ENCODE measurements at regions not wholly inside any gene's neighbourhood (a gene's known extent, or its start where the extent isn't known, plus 50 kb on each side); places are given as distances from the start of the nearest gene placed in this dataset.

- intact Hi-C loops (cut with micrococcal nuclease; ENCODE audit: unreplicated experiment), result loop anchor here (5.0 kb wide), 2 partner anchors 831 to 921 kb away; partner anchors contain the start of gene VCAN
- no peaks in the 10 kb centered on the region for H3K4me1 ChIP-seq (ENCODE audit: control insufficient read depth, insufficient read depth, low read length)
- ChIA-PET POLR2A (no interaction called here), CTCF (interaction anchor here (0.7 to 1.0 kb wide), 2 partner anchors 9 to 99 kb away, joined by 4 read pairs; no protein-coding TSS in a partner anchor)
- no peaks in the 10 kb centered on the region for H3K27me3 ChIP-seq (ENCODE audit: control insufficient read depth, insufficient read depth, low read length)
- H3K27ac ChIP-seq (ENCODE audit: low read length), result no peak overlapping the region
- DNase-seq (ENCODE audit: low read depth, low spot score) (peak; percentile 57), ATAC-seq (peak; percentile 73; the same call in 1 of the 2 replicates)
- no TSS peak for BruUV-seq (replicated peaks)
- in situ Hi-C loops (cut with HindIII; ENCODE audit: low pct_unique_long_range_greater_than_20kb, low sequenced_read_pairs), result no loop called here
- H3K36me3 ChIP-seq (ENCODE audit: control insufficient read depth, insufficient read depth, low read length), result no peaks in the 10 kb centered on the region
- no peak overlapping the region for H3K4me3 ChIP-seq (ENCODE audit: low read depth in 2 of 2, low read length in 2 of 2)
- TF ChIP-seq POLR2AphosphoS5 (IDR thresholded peaks at IDR 0.05; ENCODE audit: low read depth, low read length) (no peak), TCF7L2 (IDR thresholded peaks at IDR 0.05; ENCODE audit: low read depth, low read length) (no peak), REST (IDR thresholded peaks at IDR 0.05; ENCODE audit: insufficient read depth in 1 of 2, low read depth in 2 of 2, low read length in 1 of 2) (no peak), SIN3A (IDR thresholded peaks at IDR 0.05; ENCODE audit: borderline replicate concordance, insufficient read depth, low read depth, low read length) (no peak), CTCF (IDR thresholded peaks at IDR 0.05) (peak; percentile 72)
- H3K9me3 ChIP-seq (ENCODE audit: control insufficient read depth, insufficient read depth, low read depth, low read length), result no peaks in the 10 kb centered on the region
Measured at GRCh38 chr5:82641331-82642003, 363.3 kb upstream of the RPS23 start.

GRCh38 chr5:82640916-82641315 is 362.8 kb upstream of the RPS23 start:
- no peak for ATAC-seq

More at GRCh38 chr5:82640916-82641315, 362.8 kb upstream of the RPS23 start:
- BruUV-seq (replicated peaks), result no TSS peak
- no peaks in the 10 kb centered on the region for H3K9me3 ChIP-seq (ENCODE audit: control insufficient read depth, insufficient read depth, low read depth, low read length)
- H3K27me3 ChIP-seq (ENCODE audit: control insufficient read depth, insufficient read depth, low read length), result no peaks in the 10 kb centered on the region
- no peaks in the 10 kb centered on the region for H3K4me1 ChIP-seq (ENCODE audit: control insufficient read depth, insufficient read depth, low read length)
- CTCF ChIA-PET, result interaction anchor here (1.0 kb wide), 1 partner anchor 10 kb away, joined by 4 read pairs; no protein-coding TSS in a partner anchor
- H3K36me3 ChIP-seq (ENCODE audit: control insufficient read depth, insufficient read depth, low read length), result no peaks in the 10 kb centered on the region
- POLR2A ChIA-PET, result no interaction called here
- intact Hi-C loops (cut with micrococcal nuclease; ENCODE audit: unreplicated experiment), result loop anchor here (5.0 kb wide), 2 partner anchors 831 to 921 kb away; partner anchors contain the start of gene VCAN
- no peak for DNase-seq (ENCODE audit: low read depth, low spot score)
- H3K27ac ChIP-seq (ENCODE audit: low read length), result no peak overlapping the region
- TF ChIP-seq POLR2AphosphoS5 (IDR thresholded peaks at IDR 0.05; ENCODE audit: low read depth, low read length), result no peak
- no peak for TF ChIP-seq TCF7L2 (IDR thresholded peaks at IDR 0.05; ENCODE audit: low read depth, low read length)
- TF ChIP-seq REST (IDR thresholded peaks at IDR 0.05; ENCODE audit: insufficient read depth in 1 of 2, low read depth in 2 of 2, low read length in 1 of 2), result no peak
- TF ChIP-seq SIN3A (IDR thresholded peaks at IDR 0.05; ENCODE audit: borderline replicate concordance, insufficient read depth, low read depth, low read length), result no peak
- TF ChIP-seq CTCF (IDR thresholded peaks at IDR 0.05), result no peak
- in situ Hi-C loops (cut with HindIII; ENCODE audit: low pct_unique_long_range_greater_than_20kb, low sequenced_read_pairs), result no loop called here
- no peak overlapping the region for H3K4me3 ChIP-seq (ENCODE audit: low read depth in 2 of 2, low read length in 2 of 2)
